NCI-H748 (cell line): ENCODE measurements at regions not wholly inside any gene's neighbourhood (a gene's known extent, or its start where the extent isn't known, plus 50 kb on each side); places are given as distances from the start of the nearest gene placed in this dataset.
"Not testable (repeated sequence)": the region's sequence is repeated elsewhere in the genome, so short reads cannot be mapped to it uniquely, and the experiment has no call there.

ENCODE experiments used
- DNase-seq: peaks from one replicate; lab custom pipeline; 2025; ENCODE audit not compliant: unreplicated experiment; lab: John Stamatoyannopoulos, UW

- no peak for DNase-seq
These were observed 87.5 kb upstream of the ARID1B start for GRCh38 chr6:156689656-156690055.

DNA sequence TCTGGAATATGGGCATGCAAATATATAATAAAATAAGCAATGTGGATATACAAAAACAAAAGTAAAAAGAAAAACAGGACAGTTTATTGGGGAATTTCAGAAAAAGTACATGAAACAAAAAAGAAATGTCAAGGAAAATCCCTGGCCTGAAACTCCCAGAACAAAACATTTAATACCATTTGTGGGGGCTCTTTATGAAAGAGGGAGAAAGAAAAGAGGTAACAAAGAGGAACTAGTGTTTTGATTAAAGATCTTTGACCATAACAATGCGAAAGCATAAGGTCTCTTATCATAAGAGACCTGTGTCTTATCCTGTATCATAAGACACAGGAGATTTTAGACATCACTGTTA is 88.6 kb upstream of the ARID1B start:
- DNase-seq, result no peak

GRCh38 chr6:156687789-156688619 is 89.2 kb upstream of the ARID1B start:
- peak; percentile 35 for DNase-seq

DNA sequence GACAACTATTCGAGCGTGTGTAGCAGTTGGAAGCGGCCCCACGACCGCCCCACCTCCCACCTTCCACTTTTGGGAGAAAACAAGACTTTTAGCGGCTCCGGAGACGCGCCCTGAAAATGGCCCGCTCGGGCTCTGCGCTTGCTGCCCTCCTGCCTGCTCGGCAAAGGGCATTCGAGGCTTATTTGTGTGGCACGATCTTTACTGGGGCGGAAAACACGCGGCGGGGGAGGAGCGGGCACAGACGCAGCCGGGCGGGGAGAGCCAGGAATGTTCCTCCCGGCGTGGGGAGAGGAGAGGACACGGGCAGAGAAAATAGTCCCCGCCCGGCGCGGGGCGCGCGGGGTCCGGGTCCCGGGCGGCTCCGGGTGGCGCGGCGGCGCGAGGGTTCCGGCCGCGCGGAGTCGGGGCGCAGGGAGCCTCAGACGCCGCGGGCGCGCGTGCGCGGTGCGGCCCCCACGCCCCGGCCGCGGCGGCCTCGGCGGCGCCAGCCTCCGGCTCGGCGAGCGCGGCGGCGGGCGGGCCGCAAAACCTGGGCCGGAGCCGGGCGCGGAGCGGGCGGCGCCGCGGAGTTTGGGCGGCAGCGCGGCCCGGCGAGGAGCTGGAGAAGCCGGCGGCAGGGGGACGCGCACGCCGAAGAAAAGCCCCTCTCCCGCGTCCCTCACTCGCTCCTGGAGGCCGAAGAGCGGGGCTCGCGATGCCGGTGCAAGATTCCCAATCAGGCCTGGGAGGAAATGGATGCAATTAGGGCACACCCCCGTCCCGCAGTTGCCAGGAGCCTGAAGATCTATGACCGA is 90.0 kb upstream of the ARID1B start:
- peak; percentile 90 for DNase-seq

- DNase-seq, result peak; percentile 92
These were observed 90.7 kb upstream of the ARID1B start for GRCh38 chr6:156686301-156686994.

GRCh38 chr6:156685823-156686222 is 91.4 kb upstream of the ARID1B start:
- DNase-seq, result no peak

GRCh38 chr6:156683821-156684220 is 93.4 kb upstream of the ARID1B start:
- DNase-seq, result no peak

DNA sequence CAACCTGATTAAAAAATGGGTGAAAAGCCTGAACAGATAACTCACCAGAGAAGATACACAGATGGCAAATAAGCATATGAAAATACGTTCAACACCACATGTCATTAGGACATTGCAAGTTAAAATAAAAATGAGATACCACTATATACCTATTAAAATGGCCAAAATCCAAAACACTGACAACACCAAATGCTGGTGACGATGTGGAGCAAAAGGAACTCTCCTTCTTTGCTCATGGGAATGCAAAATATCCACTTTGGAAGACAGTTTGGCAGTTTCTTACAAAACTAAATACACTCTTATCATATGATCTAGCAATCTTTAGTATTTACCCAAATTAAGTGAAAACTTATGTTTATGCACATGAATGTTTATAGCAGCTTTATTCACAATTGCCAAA is 100.5 kb upstream of the ARID1B start:
- no peak for DNase-seq

DNA sequence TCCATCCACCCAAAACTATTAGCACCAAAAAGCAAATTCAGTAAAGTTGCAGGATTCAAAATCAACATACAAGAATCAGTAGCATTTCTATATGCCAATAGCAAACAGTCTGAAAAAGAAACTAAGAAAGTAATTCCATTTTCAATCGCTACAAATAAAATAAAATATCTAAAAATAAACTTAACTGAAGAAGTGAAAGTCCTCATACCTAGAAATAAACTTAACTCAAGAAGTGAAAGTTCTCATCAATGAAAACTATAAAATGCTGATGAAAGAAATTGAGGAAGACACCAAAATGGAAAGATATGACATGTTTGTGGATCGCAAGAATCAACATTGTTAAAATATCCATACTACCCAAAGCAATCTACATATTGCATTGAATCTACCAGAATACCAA is 103.0 kb upstream of the ARID1B start:
- DNase-seq, result no peak

- not testable (repeated sequence) for DNase-seq
These were observed 107.1 kb upstream of the ARID1B start for GRCh38 chr6:156670097-156670496.

DNA sequence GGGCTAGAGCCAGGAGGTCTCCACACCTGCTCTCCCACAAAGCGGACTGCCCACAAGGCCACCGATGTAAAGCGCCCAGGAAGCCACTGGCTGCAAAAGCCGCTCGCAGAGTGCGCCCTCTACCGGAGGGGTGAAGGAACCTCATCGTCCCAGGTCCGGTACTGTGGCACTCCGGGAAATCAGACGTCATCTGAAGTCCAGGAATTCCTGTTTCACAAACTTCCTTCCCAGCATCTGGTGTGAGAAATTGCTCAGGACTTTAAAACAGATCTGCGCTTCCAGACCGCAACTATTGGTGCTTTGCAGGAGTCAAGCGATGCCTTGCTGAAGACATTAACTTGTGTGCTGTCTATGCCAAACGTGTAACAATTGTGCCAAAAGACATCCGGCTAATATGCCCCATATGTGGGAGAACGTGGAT is 115.1 kb upstream of the ARID1B start:
- no peak for DNase-seq

DNA sequence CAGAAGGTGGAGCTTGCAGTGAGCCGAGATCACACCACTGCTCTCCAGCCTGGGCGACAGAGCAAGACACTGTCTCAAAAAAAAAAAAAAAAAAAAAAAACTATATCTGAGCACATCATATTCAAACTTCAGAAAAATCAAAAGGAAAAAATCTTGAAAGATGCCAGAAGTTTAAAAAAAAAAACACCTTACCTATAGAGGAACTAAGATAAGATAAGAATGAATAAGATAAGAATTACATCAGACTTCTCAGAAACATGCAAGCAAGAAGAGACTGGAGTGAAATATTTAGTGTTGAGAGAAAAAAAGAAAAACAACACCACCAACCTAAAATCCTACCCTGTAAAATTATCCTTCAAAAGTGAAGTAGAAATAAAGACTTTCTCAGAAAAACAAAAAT is 116.8 kb upstream of the ARID1B start:
- no peak for DNase-seq

GRCh38 chr6:156659822-156660198 is 117.4 kb upstream of the ARID1B start:
- no peak for DNase-seq

GRCh38 chr6:156658966-156659821 is 118.0 kb upstream of the ARID1B start:
- DNase-seq, result no peak

DNA sequence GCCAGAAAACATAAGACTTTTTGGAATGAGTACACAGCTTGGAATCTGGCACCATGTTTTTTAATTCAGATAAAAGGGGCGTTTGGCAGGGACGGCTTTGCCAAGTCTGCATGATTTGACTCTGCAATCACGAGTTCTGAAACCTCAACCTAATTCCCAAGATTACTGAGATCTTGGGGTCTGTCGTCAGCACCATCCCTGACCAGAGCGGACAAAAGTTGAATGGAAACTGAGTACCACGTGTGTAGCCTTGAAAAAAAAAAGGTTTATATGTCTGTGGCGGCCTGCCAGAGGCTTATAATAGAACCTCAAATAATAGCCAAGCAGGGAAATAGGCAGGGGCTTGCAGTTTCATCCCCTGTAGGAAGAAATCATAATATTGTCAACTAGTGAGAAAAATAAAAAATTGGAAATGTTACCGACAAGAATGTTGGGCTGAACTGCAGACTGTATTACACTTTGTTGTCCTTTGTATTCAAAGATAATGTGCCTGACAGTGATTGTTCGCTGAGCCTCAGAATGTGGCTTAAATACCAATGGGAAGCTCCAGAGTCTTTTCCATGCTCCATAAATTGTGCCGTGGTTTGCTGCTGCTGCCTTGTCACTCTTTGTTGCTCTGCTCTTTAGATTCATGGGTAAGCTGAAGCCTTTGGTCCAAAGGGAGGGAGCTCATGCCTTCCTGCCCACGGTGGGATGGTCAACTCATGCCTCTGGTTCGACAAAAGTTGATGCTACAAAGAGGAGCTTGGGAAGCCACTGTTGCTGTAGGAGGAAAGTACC is 118.8 kb upstream of the ARID1B start:
- no peak for DNase-seq

DNA sequence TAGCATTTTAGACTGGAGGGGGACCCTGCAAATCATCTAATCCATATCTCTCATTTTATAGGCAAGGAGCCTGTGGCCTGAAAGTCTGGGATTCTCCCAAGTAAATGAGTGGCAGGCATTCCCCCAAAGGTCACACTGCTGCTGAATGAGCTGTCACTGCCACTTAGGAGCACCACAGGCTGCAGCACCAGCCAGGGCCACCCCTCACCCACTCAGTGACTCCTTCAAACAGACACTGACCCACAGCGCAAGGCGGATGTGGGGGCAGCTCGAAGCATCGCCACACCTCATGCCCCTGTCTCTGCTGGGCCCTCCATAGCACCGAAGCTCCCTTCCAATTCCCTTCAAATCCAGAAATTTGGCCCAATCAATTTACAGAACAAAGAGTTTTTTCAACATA is 119.9 kb upstream of the ARID1B start:
- DNase-seq, result no peak

- no peak for DNase-seq
These were observed 122.0 kb upstream of the ARID1B start for GRCh38 chr6:156654919-156655918.

- no peak for DNase-seq
These were observed 124.9 kb upstream of the ARID1B start for GRCh38 chr6:156652231-156652750.

- DNase-seq, result no peak
These were observed 125.7 kb upstream of the ARID1B start for GRCh38 chr6:156651486-156651885.
